GM18861 (cell line): ENCODE measurements at regions not wholly inside any gene's neighbourhood (a gene's known extent, or its start where the extent isn't known, plus 50 kb on each side); places are given as distances from the start of the nearest gene placed in this dataset.
"Not testable (repeated sequence)": the region's sequence is repeated elsewhere in the genome, so short reads cannot be mapped to it uniquely, and the experiment has no call there.

ENCODE experiments used
- ATAC-seq: cut with Tn5 transposase; IDR thresholded peaks from one replicate; pipeline ENCODE4 v1.9.1; 2021; ENCODE audit not compliant: unreplicated experiment

DNA sequence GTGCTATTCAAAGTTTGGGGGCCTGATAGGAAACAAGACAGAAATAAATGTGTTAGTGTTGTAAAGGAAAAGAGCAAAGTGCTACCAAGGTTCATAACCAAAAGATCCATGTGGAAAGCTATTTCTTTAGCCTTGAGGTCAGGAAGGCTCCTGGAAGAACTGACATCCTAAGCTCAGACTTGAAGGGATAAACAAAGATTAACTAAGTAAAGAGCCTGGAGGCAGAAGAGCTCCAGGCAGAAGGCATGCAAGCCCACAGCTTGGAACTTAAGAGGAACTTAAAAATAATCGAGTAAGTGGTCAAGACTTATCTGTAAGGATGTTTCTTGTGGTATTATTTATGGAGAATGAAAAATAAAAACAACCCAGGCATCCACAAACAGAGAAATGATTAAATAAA is 245.0 kb upstream of the MGAT5 start:
- ATAC-seq = no peak

DNA sequence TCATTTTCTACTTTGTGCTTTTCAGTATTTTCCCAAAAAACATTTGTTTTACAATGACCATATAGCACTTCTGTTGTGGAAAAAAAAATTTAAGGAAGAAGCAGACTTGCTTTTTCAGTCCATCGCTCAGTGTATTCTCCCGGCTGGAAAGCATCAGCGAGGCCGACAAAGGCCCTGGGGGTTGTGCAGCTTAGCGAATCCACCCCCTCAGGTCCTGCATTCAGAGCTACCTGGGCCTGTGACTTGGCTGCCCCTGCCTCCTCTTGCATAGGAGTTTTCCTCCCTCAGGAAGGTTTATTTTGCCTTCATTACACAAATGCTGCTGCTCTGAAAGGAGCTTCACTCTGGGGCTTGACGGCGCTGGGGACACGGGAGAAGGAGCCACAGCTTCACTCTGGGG is 244.4 kb upstream of the MGAT5 start:
- ATAC-seq = no peak

DNA sequence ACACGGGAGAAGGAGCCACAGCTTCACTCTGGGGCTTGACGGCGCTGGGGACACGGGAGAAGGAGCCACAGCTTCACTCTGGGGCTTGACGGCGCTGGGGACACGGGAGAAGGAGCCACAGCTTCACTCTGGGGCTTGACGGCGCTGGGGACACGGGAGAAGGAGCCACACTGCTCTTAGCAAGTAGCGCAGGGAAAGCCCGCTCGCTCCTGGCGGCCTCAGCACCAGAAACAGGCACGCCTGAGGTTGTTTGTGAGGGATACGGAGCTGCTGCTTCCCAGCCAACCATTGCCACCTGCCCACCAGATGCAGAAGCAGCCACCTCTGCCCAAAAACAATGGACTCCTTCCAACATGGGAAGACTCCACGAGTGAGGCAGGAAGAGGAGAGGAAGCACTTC is 244.0 kb upstream of the MGAT5 start:
- ATAC-seq = not testable (repeated sequence)

GRCh38 chr2:134011936-134012586 is 241.8 kb upstream of the MGAT5 start:
- no peak for ATAC-seq

- ATAC-seq = no peak
These were observed 239.5 kb upstream of the MGAT5 start for GRCh38 chr2:134014196-134014960.

GRCh38 chr2:134019871-134020270 is 234.0 kb upstream of the MGAT5 start:
- no peak for ATAC-seq

DNA sequence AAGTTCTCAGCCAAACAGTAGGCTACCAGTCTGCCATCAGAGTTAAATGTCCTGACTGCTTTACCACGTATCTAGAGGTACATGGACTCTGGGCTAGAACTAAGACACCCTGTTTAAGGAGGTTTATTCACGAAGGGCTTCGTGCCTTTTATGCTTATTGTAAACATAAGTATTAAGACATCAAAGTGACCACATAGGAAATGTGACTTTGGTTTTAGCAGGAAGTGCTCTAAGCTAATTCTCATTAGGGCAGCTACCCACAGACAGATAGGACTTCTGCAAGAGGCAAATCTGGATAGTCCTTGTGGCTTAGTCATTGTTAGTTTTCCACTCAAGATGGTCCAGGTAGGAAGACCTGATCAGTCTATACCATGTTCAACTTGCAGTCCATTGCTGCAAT is 233.3 kb upstream of the MGAT5 start:
- ATAC-seq = peak; percentile 33

DNA sequence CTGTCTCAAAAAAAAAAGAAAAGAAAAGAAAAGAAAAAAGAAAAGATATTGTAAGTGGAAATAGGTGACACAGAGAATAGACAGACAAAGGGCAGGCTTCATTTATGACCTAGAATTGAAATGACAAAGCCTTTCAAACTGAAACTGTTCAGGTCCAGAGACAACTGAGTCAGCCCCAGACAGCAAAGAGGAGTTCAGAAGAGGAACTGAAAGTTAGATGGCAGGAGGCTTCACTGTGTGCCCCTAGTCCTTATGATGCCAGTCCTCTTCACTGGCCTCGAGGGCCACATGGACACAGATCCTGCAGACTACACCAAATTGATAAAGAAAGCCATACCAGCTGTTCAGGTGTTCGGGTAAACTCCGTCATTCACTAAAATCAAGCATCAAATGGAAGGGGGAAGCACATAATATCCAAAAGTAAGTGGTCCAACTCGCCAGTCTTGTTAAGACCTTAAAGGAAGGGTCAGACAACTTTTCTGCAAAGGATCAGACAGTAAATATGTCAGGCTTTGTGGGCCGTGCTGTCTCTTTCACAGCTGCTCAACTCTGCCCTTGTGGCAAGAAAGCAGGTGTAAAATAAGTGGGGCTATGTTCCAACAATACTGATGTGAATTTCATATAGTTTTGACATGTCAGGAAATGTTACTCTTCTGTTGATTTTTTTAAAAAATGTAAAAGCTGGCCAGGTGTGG is 231.9 kb upstream of the MGAT5 start:
- ATAC-seq = peak; percentile 96

DNA sequence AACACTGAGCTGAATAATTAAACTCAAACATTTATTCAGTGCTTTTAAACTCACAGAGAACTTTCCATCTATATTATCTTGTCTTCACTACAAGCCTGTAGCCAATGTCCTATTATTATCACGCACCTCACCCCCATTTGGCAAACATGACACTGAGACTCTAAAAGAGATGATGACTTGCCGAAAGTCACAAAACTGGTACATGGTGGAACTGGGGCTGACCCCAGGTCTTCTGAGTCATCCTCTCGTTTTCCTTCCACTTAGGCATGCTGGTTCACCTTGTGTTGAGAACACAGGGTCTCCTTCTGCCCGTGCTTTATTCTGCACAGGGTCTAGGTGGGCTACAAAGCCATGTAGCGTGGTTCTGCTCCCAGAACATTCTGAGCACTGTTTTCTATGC is 230.0 kb upstream of the MGAT5 start:
- no peak for ATAC-seq

GRCh38 chr2:134027980-134028379 is 225.9 kb upstream of the MGAT5 start:
- no peak for ATAC-seq

DNA sequence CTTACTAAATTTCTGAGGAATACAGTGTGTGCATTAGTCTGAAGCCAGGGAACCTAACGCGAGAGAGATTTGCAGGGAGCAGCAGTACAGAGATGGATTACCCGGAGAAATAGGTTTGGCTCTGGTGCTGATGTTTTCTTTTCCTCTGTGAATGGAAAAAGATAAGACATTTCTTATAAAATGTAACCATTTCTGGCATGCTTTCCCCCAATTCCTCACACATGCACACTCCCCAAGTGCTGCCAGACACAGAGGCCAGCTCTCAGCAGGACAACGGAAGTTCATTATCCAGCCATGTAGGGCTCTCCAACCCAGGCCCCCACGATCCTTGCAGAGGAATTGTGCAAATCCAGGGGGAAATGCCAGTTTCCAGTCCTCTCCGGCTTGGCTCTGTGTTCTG is 224.5 kb upstream of the MGAT5 start:
- no peak for ATAC-seq

GRCh38 chr2:134031539-134031938 is 222.3 kb upstream of the MGAT5 start:
- ATAC-seq = no peak

DNA sequence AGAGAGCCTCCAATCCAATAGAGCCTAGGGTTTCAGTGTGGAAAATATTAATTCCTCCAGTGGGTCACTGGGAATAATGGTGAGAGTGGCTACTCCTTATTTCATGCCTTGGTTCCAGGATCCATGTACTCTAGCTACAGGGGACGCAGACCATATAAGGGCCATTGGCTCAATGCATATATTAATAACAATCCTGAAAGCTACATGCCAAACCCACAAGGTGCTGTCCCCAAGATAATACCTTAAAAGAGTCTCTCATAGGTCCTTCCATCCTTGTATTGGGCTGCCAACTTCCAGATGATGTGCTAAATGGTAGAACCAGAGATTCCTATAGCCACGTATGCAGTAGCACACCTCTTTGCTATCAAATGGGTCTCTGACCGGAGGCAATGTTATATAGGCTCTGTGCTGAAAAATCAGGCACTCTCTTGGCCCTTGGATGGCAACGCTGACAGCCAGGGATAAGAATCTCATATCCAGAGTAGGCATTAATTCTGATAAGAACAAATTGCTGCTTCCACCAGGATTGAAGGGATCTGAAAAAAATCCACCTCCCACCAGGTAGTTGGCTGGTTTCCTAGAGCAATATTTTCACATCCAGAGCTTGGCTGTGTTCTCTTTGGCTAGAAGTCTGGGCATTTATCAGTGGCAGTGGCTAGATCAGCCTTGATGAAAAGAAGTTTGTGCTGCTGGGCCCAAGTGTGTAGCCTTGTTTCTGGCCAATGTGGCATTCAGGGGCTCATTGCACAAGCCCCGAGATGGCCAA is 218.1 kb upstream of the MGAT5 start:
- ATAC-seq = no peak

DNA sequence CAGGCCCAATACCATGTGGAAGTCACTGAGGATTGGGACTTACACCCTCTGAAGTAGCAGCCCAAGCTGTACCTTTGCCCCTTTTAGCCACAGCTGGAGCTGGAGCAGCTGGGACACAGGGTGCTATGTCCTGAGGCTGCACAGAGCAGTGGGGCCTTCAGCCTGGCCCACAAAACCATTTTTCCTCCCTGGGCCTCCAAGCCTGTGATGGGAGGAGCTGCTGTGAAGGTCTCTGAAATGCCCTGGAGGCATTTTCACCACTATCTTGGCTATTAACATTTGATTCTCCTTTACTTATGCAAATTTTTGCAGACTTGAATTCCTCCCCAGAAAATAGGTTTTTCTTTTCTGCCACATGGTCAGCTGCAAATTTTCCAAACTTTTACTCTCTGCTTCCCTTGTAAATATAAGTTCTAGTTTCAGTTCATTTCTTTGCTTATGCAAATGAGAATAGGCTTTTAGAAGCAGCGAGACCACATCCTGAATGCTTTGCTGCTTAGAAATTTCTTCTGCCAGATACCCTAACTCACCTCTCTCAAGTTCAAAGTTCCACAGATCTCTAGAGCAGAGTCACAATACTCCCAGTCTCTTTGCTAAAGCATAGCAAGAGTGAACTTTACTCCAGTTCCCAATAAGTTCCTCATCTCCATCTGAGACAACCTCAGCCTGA is 213.8 kb upstream of the MGAT5 start:
- ATAC-seq = peak; percentile 54

GRCh38 chr2:134040626-134041172 is 213.2 kb upstream of the MGAT5 start:
- ATAC-seq = not testable (repeated sequence)

- ATAC-seq = no peak
These were observed 212.0 kb upstream of the MGAT5 start for GRCh38 chr2:134041877-134042276.

DNA sequence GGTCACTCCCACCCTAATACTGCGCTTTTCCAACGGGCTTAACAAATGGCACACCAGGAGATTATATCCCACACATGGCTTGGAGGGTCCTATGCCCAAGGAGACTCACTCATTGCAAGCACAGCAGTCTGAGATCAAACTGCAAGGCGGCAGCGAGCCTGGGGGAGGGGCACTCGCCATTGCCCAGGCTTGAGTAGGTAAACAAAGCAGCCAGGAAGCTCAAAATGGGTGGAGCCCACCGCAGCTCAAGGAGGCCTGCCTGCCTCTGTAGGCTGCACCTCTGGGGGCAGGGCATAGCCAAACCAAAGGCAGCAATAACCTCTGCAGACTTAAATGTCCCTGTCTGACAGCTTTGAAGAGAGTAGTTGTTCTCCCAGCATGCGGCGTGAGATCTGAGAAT is 210.8 kb upstream of the MGAT5 start:
- ATAC-seq = not testable (repeated sequence)

DNA sequence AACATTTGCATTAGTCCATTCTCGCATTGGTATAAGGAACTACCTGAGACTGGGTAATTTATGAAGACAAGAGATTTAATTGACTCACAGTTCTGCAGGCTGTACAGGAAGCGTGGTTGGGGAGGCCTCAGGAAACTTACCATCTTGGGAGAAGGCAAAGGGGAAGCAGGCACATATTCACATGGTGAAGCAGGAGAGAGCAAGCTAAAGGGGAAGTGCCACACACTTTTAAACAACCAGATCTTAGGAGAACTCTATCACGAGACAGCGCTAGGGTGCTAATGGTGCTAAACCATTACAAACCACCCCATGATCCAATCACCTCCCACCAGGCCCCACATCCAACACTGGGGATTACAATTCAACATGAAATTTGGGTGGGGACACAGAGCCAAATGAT is 201.7 kb upstream of the MGAT5 start:
- no peak for ATAC-seq

DNA sequence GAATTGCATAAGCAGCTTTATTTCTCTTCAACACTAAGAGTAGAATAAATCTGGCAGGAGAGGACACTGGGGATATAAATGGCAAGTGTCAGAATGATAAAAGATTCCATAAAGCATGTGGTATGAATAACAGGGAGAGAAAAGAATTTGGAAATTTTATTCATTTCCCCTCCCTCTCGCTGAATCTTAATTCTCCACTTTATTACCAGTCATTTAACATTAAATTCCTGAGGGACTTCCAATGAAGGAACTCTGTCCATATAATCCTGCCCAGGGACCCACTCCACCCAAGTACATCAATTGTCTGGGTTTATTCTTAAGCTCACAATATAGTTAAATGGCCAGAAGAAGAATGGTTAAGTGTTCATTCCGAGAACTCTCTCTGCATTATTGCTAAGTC is 197.7 kb upstream of the MGAT5 start:
- ATAC-seq = no peak

DNA sequence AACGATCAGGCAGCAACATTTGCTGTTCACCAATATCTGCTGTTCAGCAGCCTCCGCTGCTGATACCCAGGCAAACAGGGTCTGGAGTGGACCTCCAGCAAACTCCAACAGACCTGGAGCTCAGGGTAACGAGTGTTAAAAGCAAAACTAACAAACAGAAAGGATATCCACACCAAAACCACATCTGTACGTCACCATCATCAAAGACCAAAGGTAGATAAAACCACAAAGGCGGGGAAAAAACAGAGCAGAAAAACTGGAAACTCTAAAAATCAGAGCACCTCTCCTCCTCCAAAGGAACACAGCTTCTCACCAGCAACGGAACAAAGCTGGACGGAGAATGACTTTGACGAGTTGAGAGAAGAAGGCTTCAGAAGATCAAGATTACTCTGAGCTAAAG is 192.8 kb upstream of the MGAT5 start:
- ATAC-seq = not testable (repeated sequence)

GRCh38 chr2:134062235-134062634 is 191.6 kb upstream of the MGAT5 start:
- not testable (repeated sequence) for ATAC-seq
